HFFc6 (cell line): ENCODE measurements at regions not wholly inside any gene's neighbourhood (a gene's known extent, or its start where the extent isn't known, plus 50 kb on each side); places are given as distances from the start of the nearest gene placed in this dataset.

Source experiments
- DNase-seq: peaks from one replicate; pipeline ENCODE4 v3.0.0-alpha.2; 2018
- H3K27ac Mint-ChIP-seq: 2 replicates; pipeline ENCODE4 v1.8.0; 2020; ENCODE audit warnings: mild to moderate bottlenecking, mixed read lengths
- H3K27me3 Mint-ChIP-seq: 2 replicates; pipeline ENCODE4 v1.8.0; 2021; ENCODE audit warnings: mild to moderate bottlenecking, moderate library complexity, mixed read lengths; ENCODE audit not compliant: insufficient read depth
- H3K36me3 Mint-ChIP-seq: 2 replicates; pipeline ENCODE4 v1.8.0; 2021; ENCODE audit warnings: low read depth, mixed read lengths
- H3K4me1 Mint-ChIP-seq: 2 replicates; pipeline ENCODE4 v1.8.0; 2020; ENCODE audit warnings: low read depth, mixed read lengths
- H3K4me3 Mint-ChIP-seq: 2 replicates; pipeline ENCODE4 v1.8.0; 2020; ENCODE audit warnings: mild to moderate bottlenecking, moderate library complexity, mixed read lengths
- H3K9me3 Mint-ChIP-seq: 2 replicates; pipeline ENCODE4 v1.8.0; 2020; ENCODE audit warnings: mild to moderate bottlenecking, mixed read lengths
- TF ChIP-seq, protein P1 (sequence below): fragments of 200-600 bp; sonication (generic); IDR thresholded peaks from 2 replicates; pipeline ENCODE4 v1.5.0; 2021; ENCODE audit warnings: antibody characterized with exemption, mild to moderate bottlenecking

DNA sequence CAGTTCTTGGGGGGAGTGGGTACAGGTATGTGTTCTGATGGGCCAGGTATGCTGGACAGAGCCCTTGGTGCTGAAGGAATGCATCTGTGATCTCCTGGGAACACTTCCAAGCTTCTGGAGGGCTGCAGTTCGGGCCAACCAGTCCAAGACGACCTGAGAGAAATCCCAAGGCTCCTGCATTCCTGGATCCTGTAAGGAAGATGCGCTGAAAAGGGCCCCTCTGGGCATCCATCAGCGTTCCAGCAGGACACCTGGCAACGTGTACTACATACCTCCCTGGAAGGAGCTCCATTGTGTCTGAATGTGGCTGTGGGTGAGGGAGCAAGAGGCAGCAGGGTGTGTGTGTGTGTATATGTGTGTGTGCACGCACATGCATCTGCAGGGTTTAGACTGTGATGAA lies 144.7 kb downstream of the FAM43A start:
- no peak for DNase-seq
- H3K27me3 Mint-ChIP-seq, result peaks cover 18% of the 10 kb centered on the region
- H3K36me3 Mint-ChIP-seq, result no peaks in the 10 kb centered on the region
- H3K4me1 Mint-ChIP-seq, result no peaks in the 10 kb centered on the region
- H3K9me3 Mint-ChIP-seq, result no peaks in the 10 kb centered on the region
- no peak overlapping the region for H3K27ac Mint-ChIP-seq
- TF ChIP-seq, protein P1, sequence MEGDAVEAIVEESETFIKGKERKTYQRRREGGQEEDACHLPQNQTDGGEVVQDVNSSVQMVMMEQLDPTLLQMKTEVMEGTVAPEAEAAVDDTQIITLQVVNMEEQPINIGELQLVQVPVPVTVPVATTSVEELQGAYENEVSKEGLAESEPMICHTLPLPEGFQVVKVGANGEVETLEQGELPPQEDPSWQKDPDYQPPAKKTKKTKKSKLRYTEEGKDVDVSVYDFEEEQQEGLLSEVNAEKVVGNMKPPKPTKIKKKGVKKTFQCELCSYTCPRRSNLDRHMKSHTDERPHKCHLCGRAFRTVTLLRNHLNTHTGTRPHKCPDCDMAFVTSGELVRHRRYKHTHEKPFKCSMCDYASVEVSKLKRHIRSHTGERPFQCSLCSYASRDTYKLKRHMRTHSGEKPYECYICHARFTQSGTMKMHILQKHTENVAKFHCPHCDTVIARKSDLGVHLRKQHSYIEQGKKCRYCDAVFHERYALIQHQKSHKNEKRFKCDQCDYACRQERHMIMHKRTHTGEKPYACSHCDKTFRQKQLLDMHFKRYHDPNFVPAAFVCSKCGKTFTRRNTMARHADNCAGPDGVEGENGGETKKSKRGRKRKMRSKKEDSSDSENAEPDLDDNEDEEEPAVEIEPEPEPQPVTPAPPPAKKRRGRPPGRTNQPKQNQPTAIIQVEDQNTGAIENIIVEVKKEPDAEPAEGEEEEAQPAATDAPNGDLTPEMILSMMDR, result no peak
- H3K4me3 Mint-ChIP-seq, result no peak overlapping the region

DNA sequence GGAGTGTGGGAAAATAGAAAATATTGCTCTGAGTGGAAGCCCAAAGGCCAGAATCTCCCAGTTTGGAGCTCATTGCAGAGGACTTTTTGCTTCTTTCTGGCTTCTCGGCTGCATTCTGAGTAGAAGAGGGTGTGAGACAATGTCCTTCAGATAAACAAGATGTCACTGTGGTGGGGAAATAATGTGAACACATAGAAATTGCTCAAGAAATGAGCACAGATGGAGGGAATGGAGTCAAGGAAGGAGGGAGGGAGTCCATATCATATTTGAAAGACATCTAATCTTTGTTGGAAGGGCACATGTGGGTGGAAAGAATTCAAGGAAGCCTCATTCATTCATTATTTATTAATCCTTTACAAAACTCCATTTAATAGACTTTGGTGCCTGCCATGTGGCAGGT lies 145.3 kb downstream of the FAM43A start:
- H3K27ac Mint-ChIP-seq, result no peak overlapping the region
- H3K9me3 Mint-ChIP-seq, result no peaks in the 10 kb centered on the region
- peaks cover 15% of the 10 kb centered on the region for H3K27me3 Mint-ChIP-seq
- DNase-seq, result no peak
- TF ChIP-seq, protein P1, result no peak
- H3K4me1 Mint-ChIP-seq, result no peaks in the 10 kb centered on the region
- no peak overlapping the region for H3K4me3 Mint-ChIP-seq
- H3K36me3 Mint-ChIP-seq, result no peaks in the 10 kb centered on the region

DNA sequence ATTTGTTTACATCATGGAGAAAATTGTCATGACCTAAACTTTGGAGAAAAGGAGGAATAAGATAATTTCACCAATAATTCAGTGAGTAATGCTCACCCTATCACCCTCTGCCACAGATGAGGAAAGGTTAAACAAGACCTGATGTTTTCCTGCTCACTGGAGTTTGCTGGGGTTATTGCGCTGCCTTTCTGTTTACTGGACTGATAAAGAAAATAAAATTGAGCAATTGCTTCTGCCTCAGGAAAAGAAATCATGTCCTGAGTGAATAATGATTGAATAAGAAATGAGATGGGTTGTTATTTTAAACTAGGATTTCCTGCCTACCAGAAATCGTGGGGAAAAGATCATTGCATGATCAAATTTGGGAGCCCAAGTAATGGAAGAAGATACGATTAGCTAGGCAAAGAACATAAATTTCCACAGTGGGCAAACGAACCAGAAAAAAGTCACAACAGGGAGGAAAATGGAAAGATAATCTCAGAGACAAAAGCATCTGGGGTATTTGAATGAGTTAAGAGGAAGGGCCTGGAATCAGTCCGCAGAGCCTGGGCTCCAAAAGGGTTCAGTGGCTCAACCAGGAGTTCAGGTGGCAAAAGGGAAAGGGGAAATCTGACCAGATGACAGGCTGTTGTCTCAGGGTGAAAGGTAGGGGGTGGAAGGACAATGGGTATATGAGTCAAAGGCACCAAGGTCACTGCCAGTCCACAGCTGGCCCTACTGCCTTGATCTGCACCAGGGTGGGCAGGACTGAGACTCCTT lies 146.8 kb downstream of the FAM43A start:
- no peak overlapping the region for H3K4me3 Mint-ChIP-seq
- no peaks in the 10 kb centered on the region for H3K9me3 Mint-ChIP-seq
- TF ChIP-seq, protein P1, result no peak
- H3K36me3 Mint-ChIP-seq, result no peaks in the 10 kb centered on the region
- no peak overlapping the region for H3K27ac Mint-ChIP-seq
- H3K27me3 Mint-ChIP-seq, result peaks cover 20% of the 10 kb centered on the region
- no peak for DNase-seq
- H3K4me1 Mint-ChIP-seq, result no peaks in the 10 kb centered on the region

DNA sequence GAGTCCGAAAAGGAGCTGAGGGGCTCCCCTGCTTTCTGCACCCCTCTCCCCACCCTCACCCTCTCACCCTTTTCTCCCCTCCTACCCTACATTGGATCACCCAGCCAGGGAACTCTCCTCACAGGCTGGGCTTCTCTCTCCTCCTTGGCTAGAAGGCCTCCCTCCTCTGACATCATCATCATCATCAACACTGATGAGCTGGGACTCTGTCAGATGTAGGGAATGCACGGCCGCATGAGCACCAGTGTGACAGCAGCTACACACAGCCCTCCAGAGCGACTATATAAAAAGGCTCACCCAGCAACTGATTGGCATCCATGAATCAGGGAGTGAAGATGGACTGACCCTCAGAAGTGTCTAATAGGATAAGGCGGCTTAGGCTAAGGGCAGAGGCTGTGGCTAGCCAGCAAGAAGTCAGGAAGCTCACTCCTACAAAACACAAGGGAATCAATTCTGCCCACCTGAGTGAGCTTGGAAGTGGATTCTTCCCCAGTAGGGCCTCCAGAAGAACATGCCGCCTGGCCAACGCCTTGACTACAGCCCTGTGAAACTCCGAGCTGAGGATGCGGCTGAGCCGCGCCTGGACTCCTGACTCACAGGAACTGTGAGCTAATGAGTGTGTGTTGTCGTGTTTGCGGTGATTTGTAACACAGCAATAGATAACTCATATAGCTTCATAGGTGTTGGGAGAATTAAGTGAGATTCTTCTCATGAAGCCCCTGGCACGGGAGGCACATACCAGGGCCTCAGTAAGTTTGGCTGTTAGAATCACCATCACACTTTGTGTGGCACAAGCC lies 147.6 kb downstream of the FAM43A start:
- no peaks in the 10 kb centered on the region for H3K36me3 Mint-ChIP-seq
- TF ChIP-seq, protein P1, result no peak
- H3K27ac Mint-ChIP-seq, result no peak overlapping the region
- no peak overlapping the region for H3K4me3 Mint-ChIP-seq
- no peak for DNase-seq
- no peaks in the 10 kb centered on the region for H3K4me1 Mint-ChIP-seq
- peaks cover 20% of the 10 kb centered on the region for H3K27me3 Mint-ChIP-seq
- H3K9me3 Mint-ChIP-seq, result no peaks in the 10 kb centered on the region

DNA sequence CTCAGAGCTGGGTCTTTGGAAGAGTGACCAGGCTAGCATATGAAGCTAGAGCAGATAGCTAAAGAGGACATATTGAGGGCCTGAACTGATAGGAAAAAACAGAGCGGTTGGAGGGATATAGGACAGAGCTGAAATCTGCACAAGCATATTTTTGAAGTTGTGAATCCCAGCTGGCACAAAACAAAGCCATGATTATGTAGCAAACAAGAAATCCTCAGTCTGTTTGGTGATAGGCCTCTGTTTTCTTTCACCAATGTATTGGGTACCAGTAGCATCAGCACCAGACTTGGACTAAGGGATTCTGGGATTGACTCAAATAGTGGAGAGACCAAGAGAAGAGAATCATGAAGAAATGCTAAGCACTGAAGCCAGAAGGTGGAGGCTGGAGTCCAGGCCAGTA lies 151.0 kb downstream of the FAM43A start:
- Mint-ChIP-seq H3K27me3 (peaks cover 21% of the 10 kb centered on the region), H3K4me3 (no peak overlapping the region)
- TF ChIP-seq, protein P1, result no peak

More for the DNA sequence above, 151.0 kb downstream of the FAM43A start:
- Mint-ChIP-seq H3K27ac (no peak overlapping the region), H3K4me1 (peaks cover 7% of the 10 kb centered on the region; the same call in 1 of the 2 replicates), H3K36me3 (no peaks in the 10 kb centered on the region), H3K9me3 (no peaks in the 10 kb centered on the region; the same call in 1 of the 2 replicates)
- DNase-seq, result no peak
